ENCODE measurements at regions not wholly inside any gene's neighbourhood (a gene's known extent, or its start where the extent isn't known, plus 50 kb on each side); places are given as distances from the start of the nearest gene placed in this dataset.
"Not testable (repeated sequence)": the region's sequence is repeated elsewhere in the genome, so short reads cannot be mapped to it uniquely, and the experiment has no call there.

GRCh38 chr12:124087266-124088051, 114.4 kb downstream of the ZNF664 start:
- H2AFZ ChIP-seq (ENCODE audit: control insufficient read depth, low read length): no peak overlapping the region
- no peak overlapping the region for H3K27ac ChIP-seq (ENCODE audit: control insufficient read depth, insufficient read depth, low read length)
- TF ChIP-seq EZH2 (IDR thresholded peaks at IDR 0.05; ENCODE audit: low read length) (no peak), CTCF (optimal IDR thresholded peaks at IDR 0.05 in 1 of 3, IDR thresholded peaks at IDR 0.05 in 1 of 3, conservative IDR thresholded peaks at IDR 0.05 in 1 of 3; ENCODE audit: extremely low read depth in 1 of 3, insufficient read depth in 2 of 3, low read length in 3 of 3) (no peak)
- no peaks in the 10 kb centered on the region for H3K79me2 ChIP-seq (ENCODE audit: control insufficient read depth, insufficient read depth, low read length)
- FAIRE-seq (no peak), DNase-seq (ENCODE audit: low read depth, low spot score) (no peak)
- H4K20me1 ChIP-seq (ENCODE audit: control insufficient read depth, extremely low read depth, insufficient read depth, low read length): no peaks in the 10 kb centered on the region
- H3K4me3 ChIP-seq (ENCODE audit: control insufficient read depth in 2 of 3, extremely low read depth in 1 of 3, insufficient read depth in 2 of 3, low read depth in 1 of 3, low read length in 3 of 3): no peak overlapping the region
- H3K27me3 ChIP-seq (ENCODE audit: control insufficient read depth, extremely low read depth, insufficient read depth, low read length): no peaks in the 10 kb centered on the region
- no peaks in the 10 kb centered on the region for H3K36me3 ChIP-seq (ENCODE audit: control insufficient read depth in 2 of 2, extremely low read depth in 1 of 2, insufficient read depth in 2 of 2, low read length in 2 of 2)
- no peaks in the 10 kb centered on the region for H3K9me3 ChIP-seq (ENCODE audit: control insufficient read depth, low read depth, low read length)
- no peaks in the 10 kb centered on the region for H3K9me1 ChIP-seq (ENCODE audit: control insufficient read depth, extremely low read depth, insufficient read depth, low read length)
- dilution Hi-C loops (cut with MboI; ENCODE audit: extremely low pct_ligation_motif_present, low sequenced_read_pairs): no loop called here
- H3K4me1 ChIP-seq (ENCODE audit: control insufficient read depth, extremely low read depth, insufficient read depth, low read length): no peaks in the 10 kb centered on the region
- no peak overlapping the region for H3K4me2 ChIP-seq (ENCODE audit: control insufficient read depth, extremely low read depth, insufficient read depth, low read depth, low read length)
- no peak overlapping the region for H3K9ac ChIP-seq (ENCODE audit: control insufficient read depth, extremely low read depth, insufficient read depth, low read length)

GRCh38 chr12:124088217-124088907, 115.3 kb downstream of the ZNF664 start:
- no peaks in the 10 kb centered on the region for H3K27me3 ChIP-seq (ENCODE audit: control insufficient read depth, extremely low read depth, insufficient read depth, low read length)
- dilution Hi-C loops (cut with MboI; ENCODE audit: extremely low pct_ligation_motif_present, low sequenced_read_pairs): no loop called here
- no peaks in the 10 kb centered on the region for H3K9me1 ChIP-seq (ENCODE audit: control insufficient read depth, extremely low read depth, insufficient read depth, low read length)
- no peak overlapping the region for H3K9ac ChIP-seq (ENCODE audit: control insufficient read depth, extremely low read depth, insufficient read depth, low read length)
- no peaks in the 10 kb centered on the region for H4K20me1 ChIP-seq (ENCODE audit: control insufficient read depth, extremely low read depth, insufficient read depth, low read length)
- no peak overlapping the region for H3K27ac ChIP-seq (ENCODE audit: control insufficient read depth, insufficient read depth, low read length)
- no peak overlapping the region for H2AFZ ChIP-seq (ENCODE audit: control insufficient read depth, low read length)
- DNase-seq (ENCODE audit: low read depth, low spot score): no peak
- H3K4me3 ChIP-seq (ENCODE audit: control insufficient read depth in 2 of 3, extremely low read depth in 1 of 3, insufficient read depth in 2 of 3, low read depth in 1 of 3, low read length in 3 of 3): no peak overlapping the region
- no peaks in the 10 kb centered on the region for H3K79me2 ChIP-seq (ENCODE audit: control insufficient read depth, insufficient read depth, low read length)
- no peak overlapping the region for H3K4me2 ChIP-seq (ENCODE audit: control insufficient read depth, extremely low read depth, insufficient read depth, low read depth, low read length)
- no peak for TF ChIP-seq EZH2 (IDR thresholded peaks at IDR 0.05; ENCODE audit: low read length)
- TF ChIP-seq CTCF (optimal IDR thresholded peaks at IDR 0.05 in 1 of 3, IDR thresholded peaks at IDR 0.05 in 1 of 3, conservative IDR thresholded peaks at IDR 0.05 in 1 of 3; ENCODE audit: extremely low read depth in 1 of 3, insufficient read depth in 2 of 3, low read length in 3 of 3): no peak
- no peak for FAIRE-seq
- H3K36me3 ChIP-seq (ENCODE audit: control insufficient read depth in 2 of 2, extremely low read depth in 1 of 2, insufficient read depth in 2 of 2, low read length in 2 of 2): no peaks in the 10 kb centered on the region
- peaks cover 5% of the 10 kb centered on the region for H3K9me3 ChIP-seq (ENCODE audit: control insufficient read depth, low read depth, low read length)
- H3K4me1 ChIP-seq (ENCODE audit: control insufficient read depth, extremely low read depth, insufficient read depth, low read length): no peaks in the 10 kb centered on the region

- H3K27me3 ChIP-seq (ENCODE audit: control insufficient read depth, extremely low read depth, insufficient read depth, low read length); H3K79me2 ChIP-seq (ENCODE audit: control insufficient read depth, insufficient read depth, low read length); DNase-seq (ENCODE audit: low read depth, low spot score); H3K9ac ChIP-seq (ENCODE audit: control insufficient read depth, extremely low read depth, insufficient read depth, low read length); H3K9me1 ChIP-seq (ENCODE audit: control insufficient read depth, extremely low read depth, insufficient read depth, low read length); FAIRE-seq; H2AFZ ChIP-seq (ENCODE audit: control insufficient read depth, low read length); H3K4me3 ChIP-seq (ENCODE audit: control insufficient read depth in 2 of 3, extremely low read depth in 1 of 3, insufficient read depth in 2 of 3, low read depth in 1 of 3, low read length in 3 of 3); H3K4me2 ChIP-seq (ENCODE audit: control insufficient read depth, extremely low read depth, insufficient read depth, low read depth, low read length); H3K4me1 ChIP-seq (ENCODE audit: control insufficient read depth, extremely low read depth, insufficient read depth, low read length); H3K27ac ChIP-seq (ENCODE audit: control insufficient read depth, insufficient read depth, low read length); H4K20me1 ChIP-seq (ENCODE audit: control insufficient read depth, extremely low read depth, insufficient read depth, low read length); dilution Hi-C loops (cut with MboI; ENCODE audit: extremely low pct_ligation_motif_present, low sequenced_read_pairs); H3K36me3 ChIP-seq (ENCODE audit: control insufficient read depth in 2 of 2, extremely low read depth in 1 of 2, insufficient read depth in 2 of 2, low read length in 2 of 2); H3K9me3 ChIP-seq (ENCODE audit: control insufficient read depth, low read depth, low read length): not testable (repeated sequence)
Measured at GRCh38 chr12:124089181-124089914, 116.3 kb downstream of the ZNF664 start.

Measured in keratinocyte (primary cell).